ENCODE measurements at regions not wholly inside any gene's neighbourhood (a gene's known extent, or its start where the extent isn't known, plus 50 kb on each side); places are given as distances from the start of the nearest gene placed in this dataset.

GRCh38 chr2:12828980-12829379, 112.2 kb downstream of the TRIB2 start:
- DNase-seq, result no peak

DNA sequence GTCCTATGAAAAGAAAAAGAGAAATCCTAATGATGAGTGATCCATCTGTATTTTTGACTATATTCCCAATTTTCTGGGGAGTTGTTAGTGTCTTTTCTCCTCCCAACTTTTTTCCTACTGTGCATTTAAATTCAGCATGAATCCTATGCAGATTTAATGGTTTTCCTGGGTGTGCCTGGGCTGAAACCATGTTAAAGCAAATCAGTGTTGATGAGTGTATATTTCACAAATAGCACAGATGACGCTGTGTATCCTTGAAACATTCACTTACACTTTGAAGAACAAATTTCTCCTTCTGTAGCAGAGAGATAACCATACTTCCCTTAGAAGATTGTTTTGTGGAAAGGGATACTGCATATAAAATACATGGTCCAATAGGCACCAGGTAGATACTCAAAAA, 114.3 kb downstream of the TRIB2 start:
- DNase-seq, result no peak

GRCh38 chr2:12834239-12834638, 117.5 kb downstream of the TRIB2 start:
- DNase-seq, result no peak

GRCh38 chr2:12835733-12836132, 119.0 kb downstream of the TRIB2 start:
- no peak for DNase-seq

DNA sequence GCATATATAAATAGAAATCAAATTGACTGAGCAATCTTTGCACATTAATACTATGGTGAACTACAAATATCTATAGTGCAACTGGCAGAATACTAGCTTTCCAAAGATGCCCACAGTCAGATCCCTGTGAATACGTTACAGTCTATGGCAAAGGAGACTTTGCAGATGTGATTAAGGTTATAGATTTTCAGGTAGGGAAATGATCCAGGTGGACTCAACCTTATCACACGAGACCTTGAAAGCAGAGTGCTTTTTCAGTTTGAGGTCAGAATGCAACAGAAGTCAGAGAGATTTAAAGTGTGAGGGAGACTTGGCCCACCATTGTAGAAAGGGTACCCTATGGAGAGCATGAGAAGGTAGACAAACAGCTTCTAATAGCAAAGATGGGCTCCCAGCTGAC, 122.6 kb downstream of the TRIB2 start:
- DNase-seq, result no peak

DNA sequence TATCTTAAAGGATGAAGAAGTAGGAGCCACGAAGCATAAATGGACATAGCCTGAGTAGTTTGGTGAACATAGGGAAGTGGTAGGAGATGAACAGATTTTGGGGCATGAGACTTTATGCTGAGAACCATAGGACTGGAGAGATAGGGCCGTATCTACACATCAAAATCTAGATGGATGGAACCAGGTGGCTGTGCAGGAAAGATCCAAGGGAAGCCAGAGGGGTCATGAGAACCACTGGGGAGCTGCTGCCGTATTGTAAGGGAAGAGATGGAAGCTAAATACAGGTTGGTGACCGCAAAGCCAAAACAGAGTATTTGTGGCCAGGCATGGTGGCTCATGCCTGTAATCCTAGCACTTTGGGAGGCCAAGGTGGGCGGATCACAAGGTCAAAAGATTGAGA, 124.3 kb downstream of the TRIB2 start:
- DNase-seq, result no peak

GRCh38 chr2:12842917-12843316, 126.2 kb downstream of the TRIB2 start:
- no peak for DNase-seq

DNA sequence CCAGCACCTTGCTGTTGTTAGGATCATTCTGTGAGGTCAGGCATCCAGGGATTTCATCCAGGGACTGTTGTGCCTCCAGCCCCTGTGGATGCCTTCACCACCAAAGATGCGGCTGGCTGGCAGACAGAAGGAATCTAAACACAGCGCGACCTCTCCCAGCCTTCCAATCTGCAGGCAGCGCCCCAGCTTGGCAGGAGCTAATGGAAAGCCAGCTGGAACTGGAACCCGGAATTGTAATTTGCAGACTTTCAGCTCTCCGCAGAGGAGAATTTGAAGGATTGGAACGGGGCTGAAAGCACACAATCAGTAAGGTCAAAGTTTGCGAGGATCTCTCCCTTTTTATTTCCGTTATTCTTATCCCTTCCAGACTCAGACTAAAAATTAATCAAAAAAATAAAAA, 127.8 kb downstream of the TRIB2 start:
- peak; percentile 61 for DNase-seq

- DNase-seq, result no peak
These were observed 131.2 kb downstream of the TRIB2 start for GRCh38 chr2:12847694-12848575.

GRCh38 chr2:12852135-12852534, 135.4 kb downstream of the TRIB2 start:
- DNase-seq, result no peak

DNA sequence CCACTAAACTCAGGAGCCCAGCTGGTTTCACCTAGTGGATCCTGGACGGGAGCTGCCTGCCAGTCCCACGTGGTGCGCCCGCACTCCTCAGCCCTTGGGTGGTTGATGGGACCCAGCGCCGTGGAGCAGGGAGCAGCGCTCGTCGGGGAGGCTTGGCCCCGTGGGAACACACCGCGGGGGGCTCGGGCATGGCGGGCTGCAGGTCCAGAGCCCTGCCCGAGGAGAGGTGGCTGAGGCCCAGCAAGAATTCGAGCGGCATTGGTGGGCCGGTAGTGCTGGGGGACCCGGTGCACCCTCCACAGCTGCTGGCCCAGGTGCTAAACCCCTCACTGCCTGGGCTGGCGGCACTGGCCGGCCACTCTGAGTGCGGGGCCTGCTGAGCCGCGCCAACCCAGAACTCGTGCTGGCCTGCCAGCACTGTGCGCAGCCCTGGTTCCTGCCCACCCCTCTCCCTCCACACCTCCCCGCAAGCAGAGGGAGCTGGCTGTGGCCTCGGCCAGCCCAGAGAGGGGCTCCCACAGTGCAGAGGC, 137.3 kb downstream of the TRIB2 start:
- DNase-seq, result no peak

DNA sequence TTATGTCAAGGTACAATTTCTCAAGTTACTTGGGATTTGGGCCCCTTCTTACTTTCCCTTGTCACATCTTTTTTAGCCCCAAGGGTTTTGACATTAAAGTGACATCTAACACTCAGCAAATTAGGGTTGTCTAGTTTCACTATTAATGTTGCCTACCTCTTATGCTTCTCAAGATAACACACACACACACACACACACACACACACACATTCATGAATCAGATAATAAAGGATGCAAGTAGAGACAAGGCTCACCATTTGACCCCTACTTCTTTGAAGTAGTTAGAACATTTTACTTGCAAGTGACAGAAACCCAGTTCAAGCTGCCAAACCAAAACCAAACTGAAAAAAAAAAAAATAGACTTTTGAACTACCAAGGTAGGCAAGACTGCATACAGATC, 138.8 kb downstream of the TRIB2 start:
- no peak for DNase-seq

DNA sequence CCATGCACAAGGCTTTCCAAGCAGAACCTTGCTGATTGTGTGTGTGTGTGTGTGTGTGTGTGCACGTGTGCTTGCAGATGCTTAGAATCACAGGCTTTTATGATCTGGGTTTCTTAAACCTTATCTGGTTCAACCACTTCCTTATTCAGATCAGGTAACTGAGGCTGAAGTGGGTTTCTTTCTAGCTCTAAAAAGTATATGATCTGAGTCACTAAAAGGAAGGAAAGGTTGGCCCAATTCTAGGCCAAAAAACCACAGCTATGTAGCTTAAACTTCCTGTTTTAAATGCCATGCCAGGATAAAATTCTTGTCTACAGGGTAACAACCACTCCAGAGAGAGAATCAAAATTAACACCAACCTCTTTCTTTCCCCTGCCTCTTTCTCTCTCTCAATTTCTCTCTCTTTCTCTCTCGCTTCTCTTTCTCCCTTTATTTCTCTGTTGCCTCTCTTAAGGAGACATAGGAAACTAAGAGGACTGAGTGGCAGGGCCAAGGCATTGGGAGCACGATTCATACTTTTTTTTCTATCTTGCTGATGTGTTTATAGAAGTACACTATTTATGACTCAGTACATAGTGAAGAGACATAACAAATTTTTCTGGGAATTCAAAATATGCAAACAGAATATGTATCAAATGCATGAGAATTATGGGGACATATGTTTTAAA, 140.3 kb downstream of the TRIB2 start:
- no peak for DNase-seq

- no peak for DNase-seq
These were observed 141.2 kb downstream of the TRIB2 start for GRCh38 chr2:12857891-12858290.

GRCh38 chr2:12858786-12859185, 142.1 kb downstream of the TRIB2 start:
- DNase-seq, result no peak

GRCh38 chr2:12861344-12861930, 144.7 kb downstream of the TRIB2 start:
- DNase-seq, result no peak

DNA sequence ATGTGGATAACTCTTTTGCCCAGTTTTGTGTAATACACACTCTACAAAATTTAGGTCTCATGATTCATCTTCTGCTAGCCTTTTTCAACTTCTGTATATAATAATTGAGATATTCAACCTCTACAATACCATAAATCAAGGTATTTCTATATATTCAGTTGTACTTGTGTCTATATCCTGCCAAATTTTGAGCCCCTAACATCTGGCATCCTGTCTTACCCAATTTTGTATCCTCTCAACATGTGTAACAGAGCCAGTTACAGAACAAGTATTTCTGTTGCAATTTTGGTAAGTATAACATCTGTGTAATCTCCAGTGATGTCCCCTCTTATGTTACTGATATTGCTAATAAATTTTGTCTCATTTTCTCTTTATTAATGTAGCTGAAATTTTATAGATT, 145.8 kb downstream of the TRIB2 start:
- DNase-seq, result no peak

DNA sequence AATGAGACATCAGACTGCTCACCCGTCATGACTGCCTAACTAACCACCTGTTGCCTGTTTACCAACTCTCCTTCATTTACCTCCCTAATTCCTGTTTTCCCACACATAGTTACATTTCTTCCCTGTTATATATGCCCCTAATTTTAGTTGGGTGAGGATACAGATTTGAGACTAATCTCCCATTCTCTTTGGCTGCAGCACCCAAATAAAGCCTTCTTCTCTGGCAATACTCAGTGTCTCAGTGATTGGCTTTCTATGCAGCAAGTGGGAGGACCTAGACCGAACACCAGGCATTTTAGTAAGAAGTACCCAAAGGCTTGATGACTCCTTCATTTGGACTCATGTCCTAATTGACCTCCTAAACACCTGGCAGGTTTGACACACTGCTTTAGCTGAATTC, 147.2 kb downstream of the TRIB2 start:
- DNase-seq, result no peak

- DNase-seq, result no peak
These were observed 151.0 kb downstream of the TRIB2 start for GRCh38 chr2:12867631-12868287.

GRCh38 chr2:12870692-12871091, 154.0 kb downstream of the TRIB2 start:
- no peak for DNase-seq

- no peak for DNase-seq
These were observed 155.1 kb downstream of the TRIB2 start for GRCh38 chr2:12871694-12872315.

GRCh38 chr2:12877761-12878160, 161.0 kb downstream of the TRIB2 start:
- DNase-seq, result no peak

DNA sequence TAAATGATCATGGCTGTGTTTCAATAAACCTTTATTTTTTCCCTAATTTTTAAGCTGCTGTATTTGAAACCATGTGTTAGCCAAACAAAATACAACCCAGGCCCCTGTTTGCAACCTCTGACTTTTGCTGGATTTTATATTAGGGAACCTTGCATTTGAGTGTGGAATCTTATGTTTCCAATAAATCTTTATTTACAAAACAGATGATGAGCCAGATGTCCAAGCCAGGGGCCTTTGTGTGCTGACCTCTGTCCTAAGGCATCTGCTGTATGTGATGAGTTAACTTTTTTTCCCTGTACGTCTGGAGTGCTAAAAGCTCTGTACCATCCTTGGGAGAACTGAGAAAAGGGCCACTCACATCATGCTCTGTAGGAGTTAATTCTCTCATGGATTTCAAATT, 162.9 kb downstream of the TRIB2 start:
- DNase-seq, result no peak
